ENCODE measurements at regions not wholly inside any gene's neighbourhood (a gene's known extent, or its start where the extent isn't known, plus 50 kb on each side); places are given as distances from the start of the nearest gene placed in this dataset.

GRCh38 chr12:83190631-83191390 lies 504.1 kb downstream of the TMTC2 start:
- ChIA-PET POLR2A (no interaction called here), CTCF (no interaction called here)
- no peak overlapping the region for H3K27ac ChIP-seq (ENCODE audit: low read depth, low read length)

GRCh38 chr12:83186419-83186818 lies 499.7 kb downstream of the TMTC2 start:
- H3K9me3 Mint-ChIP-seq = peaks cover 0 to 6% (median 0%) of the 10 kb centered on the region in 5 donors
- CTCF ChIA-PET = no interaction called here
- H3K27ac Mint-ChIP-seq = no peak overlapping the region

More at GRCh38 chr12:83190631-83191390, 504.1 kb downstream of the TMTC2 start:
- no peak for DNase-seq
- no peaks in the 10 kb centered on the region for H3K36me3 ChIP-seq (ENCODE audit: insufficient read depth, low read length)
- H3K4me3 ChIP-seq (ENCODE audit: low read length) = no peak overlapping the region
- H3K4me1 Mint-ChIP-seq = no peaks in the 10 kb centered on the region
- H3K27ac Mint-ChIP-seq = no peak overlapping the region
- peaks cover 0 to 8% (median 0%) of the 10 kb centered on the region in 5 donors for H3K9me3 Mint-ChIP-seq
- no peak overlapping the region for H3K4me3 Mint-ChIP-seq
- peaks cover 0 to 1% (median 0%) of the 10 kb centered on the region in 3 donors for H3K36me3 Mint-ChIP-seq
- no peaks in the 10 kb centered on the region for H3K27me3 Mint-ChIP-seq
- H3K4me1 ChIP-seq (ENCODE audit: insufficient read depth, low read length) = no peaks in the 10 kb centered on the region
- no peaks in the 10 kb centered on the region for H3K9me3 ChIP-seq (ENCODE audit: low read length)
- no peaks in the 10 kb centered on the region for H3K27me3 ChIP-seq (ENCODE audit: insufficient read depth, low read length, poor library complexity, severe bottlenecking)

DNA sequence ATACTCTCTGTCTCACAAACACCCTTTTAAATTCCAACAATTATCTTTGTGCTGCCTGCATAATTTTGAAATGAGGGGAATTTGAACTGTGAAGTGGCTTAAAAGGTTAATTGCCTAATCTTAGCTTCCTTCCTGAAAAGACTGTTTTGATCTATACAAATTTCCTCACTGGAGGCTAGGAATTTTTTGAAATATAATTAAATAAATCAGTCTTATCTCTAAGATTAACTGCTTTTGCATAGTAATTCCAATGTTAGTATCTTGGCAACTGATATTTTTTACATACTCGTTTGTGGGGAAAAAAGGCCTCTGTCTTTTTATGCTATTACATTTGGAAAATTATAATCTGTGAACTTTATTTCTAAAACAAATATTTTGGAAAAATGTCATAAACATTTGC lies 498.5 kb downstream of the TMTC2 start:
- CTCF ChIA-PET = no interaction called here

More at GRCh38 chr12:83186419-83186818, 499.7 kb downstream of the TMTC2 start:
- H3K27ac ChIP-seq (ENCODE audit: low read depth, low read length) = no peak overlapping the region
- no peaks in the 10 kb centered on the region for H3K9me3 ChIP-seq (ENCODE audit: low read length)
- Mint-ChIP-seq H3K36me3 (peaks cover 0 to 1% (median 0%) of the 10 kb centered on the region in 3 donors), H3K27me3 (no peaks in the 10 kb centered on the region), H3K4me1 (no peaks in the 10 kb centered on the region), H3K4me3 (no peak overlapping the region)
- H3K36me3 ChIP-seq (ENCODE audit: insufficient read depth, low read length) = no peaks in the 10 kb centered on the region
- H3K27me3 ChIP-seq (ENCODE audit: insufficient read depth, low read length, poor library complexity, severe bottlenecking) = no peaks in the 10 kb centered on the region
- POLR2A ChIA-PET = no interaction called here
- H3K4me3 ChIP-seq (ENCODE audit: low read length) = no peak overlapping the region
- no peaks in the 10 kb centered on the region for H3K4me1 ChIP-seq (ENCODE audit: insufficient read depth, low read length)
- DNase-seq = no peak

More for the DNA sequence above, 498.5 kb downstream of the TMTC2 start:
- Histone ChIP-seq H3K27ac (ENCODE audit: low read depth, low read length) (no peak overlapping the region), H3K36me3 (ENCODE audit: insufficient read depth, low read length) (no peaks in the 10 kb centered on the region), H3K4me1 (ENCODE audit: insufficient read depth, low read length) (no peaks in the 10 kb centered on the region), H3K27me3 (ENCODE audit: insufficient read depth, low read length, poor library complexity, severe bottlenecking) (no peaks in the 10 kb centered on the region), H3K9me3 (ENCODE audit: low read length) (no peaks in the 10 kb centered on the region), H3K4me3 (ENCODE audit: low read length) (no peak overlapping the region)
- H3K27me3 Mint-ChIP-seq = no peaks in the 10 kb centered on the region
- POLR2A ChIA-PET = no interaction called here
- no peak overlapping the region for H3K27ac Mint-ChIP-seq
- peaks cover 0 to 4% (median 0%) of the 10 kb centered on the region in 5 donors for H3K9me3 Mint-ChIP-seq
- H3K4me1 Mint-ChIP-seq = no peaks in the 10 kb centered on the region
- peaks cover 0 to 1% (median 0%) of the 10 kb centered on the region in 3 donors for H3K36me3 Mint-ChIP-seq
- no peak for DNase-seq
- H3K4me3 Mint-ChIP-seq = no peak overlapping the region
